ENCODE measurements at regions not wholly inside any gene's neighbourhood (a gene's known extent, or its start where the extent isn't known, plus 50 kb on each side); places are given as distances from the start of the nearest gene placed in this dataset.

DNA sequence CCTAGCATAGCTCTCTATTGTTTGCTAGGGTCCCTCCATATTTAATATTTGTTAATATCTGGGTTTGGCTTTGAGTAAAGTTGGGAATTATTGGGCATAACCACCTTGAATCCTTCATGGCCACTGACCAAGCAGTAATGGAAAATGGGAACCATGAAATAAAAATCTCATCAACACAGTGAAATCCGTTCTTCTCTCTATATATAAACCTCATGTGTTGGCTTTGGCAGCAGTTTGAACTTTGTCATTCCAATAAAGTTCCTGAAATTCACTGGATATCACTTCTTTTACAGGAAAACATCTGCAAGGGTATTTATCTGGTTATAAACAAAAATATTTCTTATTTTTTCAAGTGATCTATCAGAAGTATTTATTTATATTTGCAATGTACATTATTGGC is 93.0 kb upstream of the MPDZ start:
- ChIA-PET POLR2A (no interaction called here), CTCF (no interaction called here)
- DNase-seq = no peak
- H3K9me3 Mint-ChIP-seq = no peaks in the 10 kb centered on the region
- H3K27me3 Mint-ChIP-seq = no peaks in the 10 kb centered on the region
- no peak overlapping the region for H3K27ac Mint-ChIP-seq
- H3K36me3 Mint-ChIP-seq (ENCODE audit: low read depth) = no peaks in the 10 kb centered on the region
- H3K4me1 Mint-ChIP-seq = no peaks in the 10 kb centered on the region
- H3K4me3 Mint-ChIP-seq = no peak overlapping the region

DNA sequence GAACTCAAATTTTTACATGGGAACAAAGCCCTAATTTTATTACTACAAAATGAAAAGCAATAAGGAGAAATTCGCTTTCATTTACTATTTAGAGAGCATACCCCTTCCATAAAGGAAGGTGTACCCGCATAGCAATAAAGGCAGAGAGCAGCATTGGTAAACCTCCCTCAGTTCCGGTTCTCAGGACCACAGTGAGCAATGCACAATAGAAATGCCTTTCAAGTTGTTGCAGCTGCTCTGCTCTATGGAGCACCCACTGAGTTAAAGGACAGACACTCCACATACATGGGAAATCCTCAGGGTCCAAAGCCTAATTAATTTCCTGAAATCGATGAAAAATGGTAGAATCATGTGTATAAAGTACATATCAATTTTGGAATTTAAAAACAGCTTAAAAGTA is 89.9 kb upstream of the MPDZ start:
- Mint-ChIP-seq H3K9me3 (no peaks in the 10 kb centered on the region), H3K27ac (no peak overlapping the region), H3K4me1 (no peaks in the 10 kb centered on the region), H3K27me3 (no peaks in the 10 kb centered on the region), H3K4me3 (no peak overlapping the region), H3K36me3 (ENCODE audit: low read depth) (no peaks in the 10 kb centered on the region)
- POLR2A ChIA-PET = no interaction called here
- DNase-seq = no peak
- CTCF ChIA-PET = no interaction called here

DNA sequence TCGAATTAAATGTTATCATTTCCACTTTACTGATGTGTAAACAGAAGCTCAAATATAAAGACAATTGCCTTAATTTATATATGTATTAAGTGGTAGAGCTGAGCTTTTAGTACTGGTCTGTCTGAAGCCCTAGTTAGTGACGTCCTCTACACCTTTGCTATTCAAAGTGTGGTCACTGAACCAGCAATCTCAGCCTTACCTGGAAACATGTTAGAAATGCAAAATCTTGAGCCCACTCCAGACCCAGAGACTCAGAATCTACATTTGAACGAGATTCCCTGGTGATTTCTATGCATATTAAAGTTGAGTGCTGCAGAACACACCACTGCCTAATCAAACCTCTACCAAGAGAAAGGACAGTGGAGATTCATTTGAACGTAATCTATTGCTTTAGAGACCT is 88.3 kb upstream of the MPDZ start:
- DNase-seq = no peak
- H3K4me1 Mint-ChIP-seq = no peaks in the 10 kb centered on the region
- no peaks in the 10 kb centered on the region for H3K27me3 Mint-ChIP-seq
- no peaks in the 10 kb centered on the region for H3K36me3 Mint-ChIP-seq (ENCODE audit: low read depth)
- ChIA-PET POLR2A (no interaction called here), CTCF (no interaction called here)
- no peak overlapping the region for H3K4me3 Mint-ChIP-seq
- H3K9me3 Mint-ChIP-seq = no peaks in the 10 kb centered on the region
- H3K27ac Mint-ChIP-seq = no peak overlapping the region

DNA sequence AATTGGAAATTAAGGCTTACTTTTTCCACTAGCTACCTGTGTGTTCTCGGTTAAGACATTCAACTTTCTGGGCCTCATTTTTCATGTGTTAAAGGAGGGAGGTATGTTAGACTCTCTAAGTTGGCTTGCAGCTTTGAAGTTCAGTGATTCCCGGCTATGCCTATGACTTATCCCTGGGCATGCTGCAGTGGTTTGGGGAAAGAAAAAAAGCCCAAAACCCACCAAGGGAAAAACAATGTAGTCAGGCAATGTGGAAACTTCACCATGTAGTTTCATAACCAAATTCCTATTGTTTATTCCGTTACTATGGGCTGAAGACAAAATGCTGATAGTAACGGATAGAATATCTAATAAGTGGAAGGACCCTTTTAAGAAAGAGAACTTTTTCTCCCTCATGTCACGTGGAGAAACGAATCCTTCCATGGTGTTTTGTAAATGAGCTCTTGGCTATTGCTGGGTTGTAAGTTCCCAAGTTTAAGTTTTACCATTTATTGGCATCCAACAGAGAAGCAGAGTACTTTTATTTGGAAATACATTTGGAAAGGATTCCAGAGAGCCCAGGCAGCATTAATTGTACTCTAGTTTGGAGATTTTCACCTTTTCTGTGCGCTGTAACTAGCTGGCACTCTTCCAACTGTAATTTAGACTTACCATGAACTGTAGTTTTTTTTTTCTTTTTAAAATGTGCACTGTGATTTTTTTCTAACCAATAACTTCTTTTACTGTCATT is 84.9 kb upstream of the MPDZ start:
- Mint-ChIP-seq H3K9me3 (no peaks in the 10 kb centered on the region), H3K36me3 (ENCODE audit: low read depth) (no peaks in the 10 kb centered on the region), H3K27ac (no peak overlapping the region), H3K4me3 (no peak overlapping the region), H3K4me1 (no peaks in the 10 kb centered on the region), H3K27me3 (no peaks in the 10 kb centered on the region)
- no peak for DNase-seq
- ChIA-PET CTCF (no interaction called here), POLR2A (no interaction called here)

DNA sequence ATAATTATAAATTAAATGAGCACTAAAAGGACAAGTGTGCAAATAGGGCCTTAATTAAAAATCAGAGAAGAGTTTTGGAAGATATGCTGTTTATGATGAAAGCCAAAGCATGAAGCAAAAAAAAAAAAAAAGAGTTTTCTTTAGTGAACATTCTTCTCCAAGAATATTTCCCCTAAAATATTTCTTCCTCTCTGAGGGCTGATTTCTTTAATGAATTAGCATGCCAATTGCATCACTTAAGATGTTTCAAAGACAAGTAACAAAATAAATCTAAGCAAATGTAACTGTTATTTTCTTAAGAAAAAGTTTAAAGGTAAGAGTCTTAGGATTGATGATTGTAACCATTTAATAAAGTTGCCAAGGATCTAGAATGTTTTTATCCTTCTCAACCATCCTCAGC is 81.6 kb upstream of the MPDZ start:
- no peaks in the 10 kb centered on the region for H3K36me3 Mint-ChIP-seq (ENCODE audit: low read depth)
- H3K9me3 Mint-ChIP-seq = no peaks in the 10 kb centered on the region
- H3K4me1 Mint-ChIP-seq = no peaks in the 10 kb centered on the region
- POLR2A ChIA-PET = no interaction called here
- DNase-seq = no peak
- no peak overlapping the region for H3K27ac Mint-ChIP-seq
- H3K4me3 Mint-ChIP-seq = no peak overlapping the region
- CTCF ChIA-PET = no interaction called here
- no peaks in the 10 kb centered on the region for H3K27me3 Mint-ChIP-seq

DNA sequence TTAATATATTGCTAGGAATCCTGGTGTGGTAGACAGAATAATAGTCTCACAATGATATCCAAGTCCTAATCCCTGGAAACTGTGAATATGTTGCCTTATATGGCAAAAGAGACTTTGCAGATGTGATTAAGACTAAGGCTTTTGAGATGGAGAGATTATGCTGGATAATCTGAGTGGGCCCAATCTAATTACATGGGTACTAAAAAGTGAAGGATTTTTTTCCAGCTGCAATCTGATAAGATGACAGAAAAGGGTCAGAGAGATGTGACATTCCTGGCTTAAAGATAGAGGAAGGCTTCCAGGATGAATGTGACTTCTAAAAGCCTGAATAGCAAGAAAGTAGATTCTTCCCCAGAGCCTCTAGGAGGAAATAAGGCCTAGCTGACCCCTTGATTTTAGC is 80.7 kb upstream of the MPDZ start:
- Mint-ChIP-seq H3K27ac (no peak overlapping the region), H3K4me1 (no peaks in the 10 kb centered on the region), H3K27me3 (no peaks in the 10 kb centered on the region), H3K36me3 (ENCODE audit: low read depth) (no peaks in the 10 kb centered on the region), H3K4me3 (no peak overlapping the region), H3K9me3 (no peaks in the 10 kb centered on the region)
- ChIA-PET CTCF (no interaction called here), POLR2A (no interaction called here)
- no peak for DNase-seq

DNA sequence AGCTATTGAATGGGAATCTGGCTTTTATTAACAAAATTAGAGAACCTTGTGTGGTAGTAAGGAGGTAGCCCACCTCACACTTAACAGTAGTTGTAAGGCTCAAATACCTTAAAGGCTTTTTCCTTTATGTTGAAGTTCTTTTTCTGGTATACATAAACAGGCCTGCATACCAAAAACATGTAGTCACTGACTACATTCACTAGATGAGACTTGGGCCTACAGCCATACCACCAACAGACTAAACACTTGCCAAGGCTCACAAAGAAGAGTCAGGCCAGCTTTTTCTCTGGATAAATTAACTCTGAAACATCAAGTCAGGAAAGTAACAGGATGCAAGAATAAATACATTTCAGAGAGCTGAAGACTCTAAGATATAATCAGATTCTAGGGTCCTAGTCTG is 78.6 kb upstream of the MPDZ start:
- CTCF ChIA-PET = no interaction called here

DNA sequence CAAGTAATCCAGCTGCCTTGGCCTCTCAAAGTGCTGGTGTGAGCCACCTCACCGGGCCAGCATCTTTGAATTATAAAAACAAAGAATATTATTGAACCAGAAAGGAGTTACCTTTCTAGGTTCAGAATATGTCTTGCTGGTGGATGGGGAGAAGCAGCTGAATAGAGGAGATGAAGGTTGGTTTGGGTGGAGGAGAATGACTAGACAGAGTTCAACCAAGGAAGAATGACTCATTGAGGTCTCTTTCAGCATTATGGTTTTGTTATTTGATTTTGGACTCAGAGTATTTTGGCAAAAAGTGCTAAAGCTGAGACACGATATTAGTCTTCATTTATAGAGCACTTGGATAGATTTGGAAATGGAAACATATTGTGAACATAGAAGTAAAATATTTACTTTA is 75.2 kb upstream of the MPDZ start:
- H3K4me3 Mint-ChIP-seq = no peak overlapping the region
- no peaks in the 10 kb centered on the region for H3K9me3 Mint-ChIP-seq
- ChIA-PET POLR2A (no interaction called here), CTCF (no interaction called here)
- no peaks in the 10 kb centered on the region for H3K27me3 Mint-ChIP-seq
- DNase-seq = no peak
- no peaks in the 10 kb centered on the region for H3K4me1 Mint-ChIP-seq
- no peaks in the 10 kb centered on the region for H3K36me3 Mint-ChIP-seq (ENCODE audit: low read depth)
- H3K27ac Mint-ChIP-seq = no peak overlapping the region

More for the DNA sequence above, 78.6 kb upstream of the MPDZ start:
- POLR2A ChIA-PET = no interaction called here
- DNase-seq = no peak
- Mint-ChIP-seq H3K36me3 (ENCODE audit: low read depth) (no peaks in the 10 kb centered on the region), H3K27me3 (no peaks in the 10 kb centered on the region), H3K4me1 (no peaks in the 10 kb centered on the region), H3K9me3 (no peaks in the 10 kb centered on the region), H3K4me3 (no peak overlapping the region), H3K27ac (no peak overlapping the region)

DNA sequence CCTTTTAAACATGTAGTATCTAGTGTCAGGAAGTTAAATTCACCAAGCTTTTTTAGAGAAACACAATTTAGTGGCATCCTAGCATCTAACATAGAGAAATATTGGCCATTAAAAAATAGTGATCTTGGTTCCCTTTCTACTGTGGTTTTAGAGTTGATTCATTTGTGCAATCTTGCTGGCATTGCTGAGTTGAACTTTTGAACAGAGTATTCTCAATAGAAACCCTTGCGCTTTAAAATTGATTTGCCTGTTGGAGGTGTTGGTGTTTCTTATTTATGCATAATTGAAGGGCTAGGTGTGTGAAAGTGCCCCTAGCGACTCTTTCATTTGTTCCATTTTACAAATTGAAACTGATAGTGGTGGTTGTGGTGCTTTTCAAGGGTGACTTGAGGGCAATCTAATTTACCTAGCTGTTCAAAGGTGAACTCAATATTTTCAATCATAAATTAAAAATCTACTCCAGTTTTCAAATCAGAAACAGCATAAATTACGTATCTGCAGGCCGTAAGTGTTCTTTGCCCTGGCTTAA is 73.0 kb upstream of the MPDZ start:
- ChIA-PET POLR2A (no interaction called here), CTCF (no interaction called here)
- no peaks in the 10 kb centered on the region for H3K9me3 Mint-ChIP-seq
- H3K36me3 Mint-ChIP-seq (ENCODE audit: low read depth) = no peaks in the 10 kb centered on the region
- H3K27ac Mint-ChIP-seq = no peak overlapping the region
- H3K4me1 Mint-ChIP-seq = no peaks in the 10 kb centered on the region
- no peak for DNase-seq
- no peak overlapping the region for H3K4me3 Mint-ChIP-seq
- no peaks in the 10 kb centered on the region for H3K27me3 Mint-ChIP-seq

DNA sequence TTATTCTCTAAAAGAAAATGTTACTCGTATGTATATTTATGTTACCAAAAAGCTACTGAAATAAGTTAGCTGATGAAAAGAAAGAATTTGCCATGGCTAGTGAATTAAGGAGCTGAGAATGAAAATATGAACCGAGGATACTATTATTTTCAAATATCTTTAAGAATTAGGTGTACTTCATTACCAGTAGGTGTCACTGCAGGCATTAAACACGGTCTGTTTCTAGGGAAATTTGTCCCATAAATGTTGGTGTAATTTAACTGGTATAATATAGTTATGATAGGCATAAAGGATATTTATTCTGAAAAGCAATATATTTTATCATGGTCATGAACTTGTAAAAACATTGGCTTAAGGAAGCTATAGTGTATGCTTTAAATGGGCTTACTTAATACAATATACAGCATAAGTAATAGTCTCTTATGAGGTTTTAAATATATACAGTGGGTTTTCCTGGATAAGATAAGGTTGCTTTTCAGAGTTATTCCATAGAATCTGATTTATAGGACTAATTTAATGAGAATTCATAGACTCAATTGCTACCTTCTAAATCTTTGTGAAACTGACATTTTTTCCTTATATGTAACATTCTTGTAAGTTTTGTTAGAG is 72.4 kb upstream of the MPDZ start:
- Mint-ChIP-seq H3K4me1 (no peaks in the 10 kb centered on the region), H3K9me3 (no peaks in the 10 kb centered on the region), H3K27me3 (no peaks in the 10 kb centered on the region), H3K36me3 (ENCODE audit: low read depth) (no peaks in the 10 kb centered on the region), H3K4me3 (no peak overlapping the region), H3K27ac (no peak overlapping the region)
- ChIA-PET CTCF (interaction anchor here (0.7 kb wide), 1 partner anchor 57 kb away, joined by 4 read pairs; no protein-coding TSS in a partner anchor), POLR2A (no interaction called here)
- DNase-seq = no peak

DNA sequence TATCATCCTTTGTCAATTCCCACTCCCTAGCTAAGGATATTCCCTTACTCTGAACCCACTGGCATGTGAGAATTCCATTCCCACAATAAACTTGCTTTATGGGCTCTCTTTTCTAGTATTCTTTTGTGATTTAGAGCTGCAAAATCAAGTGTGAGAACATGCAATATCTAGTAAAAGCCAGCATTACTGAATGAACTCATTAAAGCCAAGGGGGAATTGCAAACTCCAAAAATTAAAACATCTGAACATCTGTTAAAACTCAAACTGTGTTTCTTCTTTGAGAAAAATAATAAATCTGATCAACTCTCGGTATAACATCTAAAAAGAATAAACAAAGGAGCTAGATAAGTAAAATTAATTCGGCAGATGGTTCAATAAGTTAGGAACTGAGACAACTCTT is 53.1 kb upstream of the MPDZ start:
- H3K4me3 Mint-ChIP-seq = no peak overlapping the region
- H3K36me3 Mint-ChIP-seq (ENCODE audit: low read depth) = no peaks in the 10 kb centered on the region
- no peaks in the 10 kb centered on the region for H3K27me3 Mint-ChIP-seq
- CTCF ChIA-PET = no interaction called here
- no peak overlapping the region for H3K27ac Mint-ChIP-seq
- H3K4me1 Mint-ChIP-seq = no peaks in the 10 kb centered on the region
- no peaks in the 10 kb centered on the region for H3K9me3 Mint-ChIP-seq
- POLR2A ChIA-PET = no interaction called here
- no peak for DNase-seq

DNA sequence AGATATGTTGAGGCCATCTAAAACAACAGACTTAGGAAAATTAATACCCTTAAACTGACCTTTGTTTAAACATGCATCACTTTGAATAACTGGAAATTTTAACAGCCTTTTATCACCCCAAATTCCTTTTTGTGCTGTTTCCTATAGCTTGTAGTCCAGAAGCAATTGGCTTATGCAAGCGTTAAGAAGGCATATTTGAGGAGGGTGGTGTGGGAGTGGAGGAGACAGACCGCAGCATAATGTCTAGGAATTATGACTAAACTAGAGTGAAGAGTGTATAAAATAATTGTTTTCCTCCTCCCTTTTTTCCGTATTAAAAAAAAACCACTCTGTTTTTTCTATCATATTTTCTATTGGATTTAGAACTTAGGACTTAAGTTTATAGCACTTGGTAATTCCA is 51.8 kb upstream of the MPDZ start:
- H3K27ac Mint-ChIP-seq = no peak overlapping the region
- CTCF ChIA-PET = no interaction called here
- H3K4me1 Mint-ChIP-seq = no peaks in the 10 kb centered on the region
- H3K27me3 Mint-ChIP-seq = no peaks in the 10 kb centered on the region
- no peak overlapping the region for H3K4me3 Mint-ChIP-seq
- DNase-seq = no peak
- no peaks in the 10 kb centered on the region for H3K36me3 Mint-ChIP-seq (ENCODE audit: low read depth)
- POLR2A ChIA-PET = no interaction called here
- no peaks in the 10 kb centered on the region for H3K9me3 Mint-ChIP-seq

DNA sequence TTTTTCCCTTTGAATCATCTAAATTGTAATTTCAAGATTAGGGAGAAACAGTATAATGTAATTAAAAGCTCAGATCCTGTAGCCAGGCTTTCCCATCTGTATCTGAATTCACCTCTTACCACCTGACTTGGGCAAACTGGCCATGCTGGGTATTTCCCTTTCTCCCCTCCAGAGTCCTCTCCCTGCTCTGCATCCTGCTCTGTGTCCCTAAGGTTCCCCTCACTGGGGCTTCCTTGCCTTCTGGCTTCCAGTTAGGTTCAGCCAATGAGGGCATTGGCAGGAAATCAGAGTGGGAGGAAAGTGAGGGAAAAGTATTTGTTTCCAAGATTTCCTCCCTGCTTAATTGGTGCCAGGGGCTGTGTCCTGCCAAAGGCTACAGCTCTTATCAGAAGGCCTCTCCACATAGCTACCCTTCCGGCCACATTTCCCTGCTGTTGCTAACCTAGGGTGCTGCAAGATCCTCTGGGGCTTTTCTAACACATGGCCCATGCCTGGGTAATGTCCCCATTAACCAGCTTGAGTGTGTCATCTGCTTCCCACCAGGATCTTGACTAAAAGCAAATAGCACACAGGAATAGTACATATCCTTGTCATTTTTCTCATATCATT is 51.0 kb upstream of the MPDZ start:
- Mint-ChIP-seq H3K27ac (no peak overlapping the region), H3K4me3 (no peak overlapping the region), H3K9me3 (no peaks in the 10 kb centered on the region), H3K27me3 (no peaks in the 10 kb centered on the region), H3K4me1 (no peaks in the 10 kb centered on the region), H3K36me3 (ENCODE audit: low read depth) (no peaks in the 10 kb centered on the region)
- POLR2A ChIA-PET = no interaction called here
- CTCF ChIA-PET = no interaction called here
- DNase-seq = no peak

Measured in activated CD4-positive, alpha-beta memory T cell treated with anti-CD3 and anti-CD28 coated beads, Interleukin-2, amount 10 ng/mL, durations not matched to agents 7 days and 5 days (primary cell).